HG03378 (cell line): ENCODE measurements at regions not wholly inside any gene's neighbourhood (a gene's known extent, or its start where the extent isn't known, plus 50 kb on each side); places are given as distances from the start of the nearest gene placed in this dataset.

Source experiments
- ATAC-seq: cut with Tn5 transposase; IDR thresholded peaks from one replicate; pipeline ENCODE4 v1.9.1; 2021; ENCODE audit warnings: mild to moderate bottlenecking, moderate library complexity; ENCODE audit not compliant: unreplicated experiment

DNA sequence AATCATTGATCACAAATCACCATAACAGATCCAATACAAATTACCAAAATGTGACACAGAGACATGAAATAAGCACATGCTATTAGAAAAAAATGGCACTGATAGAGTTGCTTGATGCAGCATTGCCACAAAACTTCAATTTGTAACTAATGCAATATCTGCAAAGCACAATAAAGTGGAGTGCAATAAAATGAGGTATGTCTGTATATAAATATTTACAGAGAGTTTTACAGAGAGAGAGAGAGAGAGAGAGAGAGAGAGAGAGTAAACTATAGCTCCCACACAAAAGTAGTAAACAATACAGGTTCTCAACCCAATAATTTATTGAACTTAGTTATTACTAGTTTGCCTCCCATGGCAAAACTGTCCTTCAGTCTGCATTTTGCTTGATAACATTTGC, 1807.0 kb downstream of the SUCLG1 start:
- ATAC-seq = no peak

DNA sequence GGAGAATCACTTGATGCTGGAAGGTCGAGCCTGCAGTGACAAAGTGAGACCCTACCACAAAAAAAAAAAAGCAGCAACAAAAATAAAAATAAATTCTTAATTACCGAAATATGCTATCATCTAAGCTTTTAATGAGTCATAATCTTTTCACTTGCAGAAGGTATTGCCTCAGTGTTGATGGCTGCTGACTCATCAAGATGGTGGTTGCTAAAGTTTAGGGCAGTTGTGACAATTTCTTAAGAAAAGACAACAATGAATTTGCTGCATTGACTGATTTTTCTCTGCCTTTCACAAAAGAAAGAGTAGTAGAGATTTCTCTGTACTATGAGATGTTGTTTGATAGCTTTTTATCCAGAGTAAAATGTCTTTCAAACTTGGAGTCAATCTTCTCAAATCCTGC, 1809.0 kb downstream of the SUCLG1 start:
- ATAC-seq = no peak

DNA sequence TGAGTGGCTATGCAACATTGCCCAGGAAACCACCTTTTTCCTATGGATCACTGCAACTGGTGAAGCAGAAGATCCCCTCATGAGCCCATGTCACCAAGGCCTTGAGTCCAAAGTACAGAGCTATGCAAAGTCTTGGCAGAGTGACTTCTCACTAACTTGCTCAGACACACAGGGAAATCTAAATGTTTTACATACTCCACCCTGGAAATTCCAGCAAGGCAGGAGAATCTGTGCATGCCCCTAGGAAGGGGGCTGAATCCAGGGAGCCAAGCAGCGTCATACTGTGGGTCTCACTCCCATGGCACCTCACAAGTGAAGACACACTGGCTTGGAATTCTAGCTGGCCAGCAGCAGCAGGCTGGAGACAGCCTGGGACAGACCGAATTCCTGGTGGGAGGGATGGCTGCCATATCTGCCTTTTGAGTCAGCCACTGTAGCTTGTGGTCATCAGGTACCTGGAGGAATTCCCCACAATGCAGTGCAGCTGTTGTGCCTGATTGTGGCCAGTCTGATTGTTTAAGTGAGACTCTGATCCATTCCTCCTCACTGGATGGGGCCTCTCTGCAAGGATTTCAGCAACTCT, 1817.4 kb downstream of the SUCLG1 start:
- no peak for ATAC-seq

DNA sequence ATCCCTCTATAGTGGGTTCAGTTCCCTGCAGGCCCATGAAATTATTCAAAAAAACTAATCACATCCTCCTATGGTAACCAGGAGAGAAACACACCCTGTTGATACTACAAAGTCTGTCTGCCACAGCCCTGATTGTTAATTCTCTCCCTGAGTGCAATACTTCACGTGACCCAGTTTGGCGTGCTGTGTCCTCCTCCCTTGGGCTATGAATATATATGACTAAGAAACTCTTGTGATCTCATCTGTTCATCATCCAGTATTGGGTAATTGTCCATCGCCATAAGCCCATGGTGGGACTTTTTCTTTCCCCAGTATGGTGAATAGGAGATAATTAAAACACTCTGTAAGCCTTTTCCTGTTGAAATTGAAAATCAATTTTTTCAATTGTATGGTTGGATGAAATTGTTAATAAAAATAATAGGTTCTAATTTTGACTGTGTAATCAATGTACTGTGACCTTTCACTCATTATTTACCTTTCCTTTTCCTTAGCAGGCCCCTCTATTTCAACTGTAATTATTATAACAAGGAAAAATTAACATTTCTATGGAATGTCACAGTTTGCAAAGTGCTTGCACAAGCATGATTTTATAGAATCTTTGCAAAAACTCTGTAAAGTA, 1822.6 kb downstream of the SUCLG1 start:
- no peak for ATAC-seq

DNA sequence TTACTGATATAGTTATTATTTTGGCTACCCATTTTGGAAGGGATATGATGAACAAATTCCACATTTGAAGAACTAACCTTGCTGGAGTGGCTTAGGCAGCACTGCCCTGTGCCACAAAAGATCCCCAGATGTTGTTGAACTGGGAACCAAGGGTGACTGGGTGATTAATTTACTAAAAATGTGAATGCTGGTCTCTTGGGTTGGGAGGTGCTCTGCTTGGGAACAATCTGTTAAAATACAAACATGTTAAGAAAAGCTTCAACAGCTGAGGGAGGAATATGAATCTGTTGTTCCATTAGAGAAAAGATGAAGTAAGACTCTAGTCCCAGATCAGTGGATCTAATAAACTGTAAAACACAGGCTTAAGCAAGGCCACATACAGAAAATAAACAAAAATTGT, 1860.1 kb downstream of the SUCLG1 start:
- no peak for ATAC-seq

DNA sequence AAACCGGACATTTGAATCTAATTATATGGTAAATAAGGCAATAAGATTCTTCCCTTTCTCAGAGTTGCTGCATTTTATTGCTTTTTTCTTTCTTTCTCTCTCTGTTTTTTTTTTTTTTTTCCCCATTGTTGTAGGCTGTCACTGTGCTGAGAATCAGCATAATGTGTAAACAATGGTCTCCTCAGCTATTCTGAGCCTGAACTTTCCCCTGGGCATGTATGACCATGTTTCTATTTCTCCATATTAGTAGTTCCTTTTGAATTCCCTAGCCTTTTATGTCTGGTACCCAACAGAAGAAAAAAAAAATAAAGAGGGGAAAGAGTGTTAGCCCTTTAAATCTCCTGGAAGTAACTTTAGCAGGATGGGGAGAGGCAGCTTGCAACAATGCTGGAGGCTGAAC, 1862.5 kb downstream of the SUCLG1 start:
- no peak for ATAC-seq

DNA sequence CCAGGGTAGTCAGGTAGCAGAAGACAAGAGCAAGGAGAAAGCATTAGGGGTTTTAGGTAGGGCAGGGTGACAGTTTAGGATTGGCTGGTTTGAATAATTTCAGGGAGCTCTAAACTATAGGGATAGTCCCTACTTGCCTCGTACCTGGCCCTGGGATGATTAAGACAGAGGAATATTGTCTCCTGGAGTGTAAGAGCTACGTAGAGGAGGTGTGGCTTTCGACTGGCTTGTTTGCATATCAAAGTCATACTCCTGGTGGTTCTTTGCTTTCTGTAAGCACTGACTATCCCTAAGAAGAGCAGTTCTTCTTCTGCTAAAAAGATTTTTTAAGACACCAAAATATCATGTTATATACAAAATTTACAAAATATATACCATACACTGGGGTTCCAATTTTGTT, 1867.4 kb downstream of the SUCLG1 start:
- no peak for ATAC-seq

DNA sequence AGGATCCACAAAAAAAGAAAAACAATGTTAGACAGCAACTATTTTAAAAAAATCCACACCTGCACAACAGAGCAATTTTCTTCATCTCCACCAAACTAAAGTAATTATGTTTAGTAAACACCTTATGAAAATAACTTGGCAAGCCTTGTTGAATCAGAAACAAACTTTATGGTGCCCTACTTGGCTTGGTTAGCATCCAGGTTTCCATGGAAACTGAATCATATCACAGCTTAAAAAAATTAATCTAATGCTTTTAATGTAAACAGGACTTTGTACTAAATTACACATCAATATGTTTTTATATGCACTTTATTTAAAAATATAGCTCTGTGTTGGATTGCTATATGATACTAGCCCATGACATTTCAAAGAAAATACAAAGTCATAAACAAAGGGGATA, 1882.4 kb downstream of the SUCLG1 start:
- no peak for ATAC-seq

DNA sequence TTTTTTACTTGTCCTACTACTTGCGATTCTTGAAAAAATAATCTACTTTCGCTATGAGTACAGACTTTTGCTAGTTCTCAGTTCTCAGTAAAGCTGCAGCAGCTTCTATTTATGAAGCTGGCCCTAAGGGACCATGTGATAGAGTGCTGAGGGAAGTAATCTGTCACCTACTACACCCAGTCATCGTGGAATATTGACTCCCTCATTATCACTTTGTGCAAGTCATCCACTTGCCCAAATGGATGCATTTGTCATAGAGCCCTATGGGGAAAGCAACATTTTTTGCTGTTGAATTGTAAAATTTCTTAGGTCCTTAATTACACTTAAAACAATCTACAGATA, 1919.8 kb downstream of the SUCLG1 start:
- ATAC-seq = no peak

DNA sequence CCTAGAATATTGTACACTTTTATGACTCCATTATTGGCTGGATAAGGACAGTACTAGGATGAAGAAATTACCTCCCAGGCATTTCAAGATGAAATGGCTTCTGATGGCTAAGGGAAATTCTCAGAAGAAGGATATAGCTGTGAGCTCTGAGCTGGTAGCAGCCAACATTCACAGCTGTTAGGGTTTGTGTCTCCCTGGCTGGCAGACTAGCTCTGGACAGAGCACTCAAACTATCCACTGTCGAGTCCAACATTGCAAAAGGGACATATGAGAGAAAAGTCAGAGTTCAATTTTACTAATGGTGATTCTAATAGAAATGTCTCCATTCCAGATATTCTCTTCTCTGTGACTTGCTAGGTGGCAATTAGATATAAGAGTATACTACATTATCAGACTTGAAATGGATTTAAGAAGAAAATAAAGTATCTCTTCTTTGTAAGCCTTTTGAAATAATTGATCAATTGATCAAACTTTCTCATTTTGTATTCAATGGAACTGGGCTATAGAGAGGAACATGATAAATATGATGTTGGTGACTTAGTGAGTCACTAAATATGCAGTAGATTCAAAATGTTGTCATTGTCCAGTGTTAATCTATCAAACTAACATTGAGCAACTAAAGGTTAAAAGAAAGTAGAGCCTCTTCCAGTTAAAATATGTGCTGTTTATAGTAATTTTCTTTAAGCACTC, 1920.3 kb downstream of the SUCLG1 start:
- no peak for ATAC-seq

DNA sequence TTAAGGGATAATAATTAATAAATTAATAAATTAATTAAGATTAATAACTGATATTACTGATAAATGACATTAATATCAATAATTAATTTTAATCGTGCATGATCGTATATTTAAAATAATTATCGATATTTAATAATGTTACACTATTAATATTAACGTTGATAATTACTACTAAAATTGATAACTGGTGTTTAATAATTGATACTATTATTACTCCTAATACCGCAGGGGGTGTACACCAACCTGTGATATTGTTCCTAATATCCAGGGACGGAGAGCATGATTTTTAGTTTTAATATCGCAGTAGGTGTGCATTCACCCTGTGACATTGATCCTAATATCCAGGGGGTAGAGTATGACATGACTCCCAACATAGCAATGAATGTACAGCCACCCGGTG, 1930.8 kb downstream of the SUCLG1 start:
- no peak for ATAC-seq

DNA sequence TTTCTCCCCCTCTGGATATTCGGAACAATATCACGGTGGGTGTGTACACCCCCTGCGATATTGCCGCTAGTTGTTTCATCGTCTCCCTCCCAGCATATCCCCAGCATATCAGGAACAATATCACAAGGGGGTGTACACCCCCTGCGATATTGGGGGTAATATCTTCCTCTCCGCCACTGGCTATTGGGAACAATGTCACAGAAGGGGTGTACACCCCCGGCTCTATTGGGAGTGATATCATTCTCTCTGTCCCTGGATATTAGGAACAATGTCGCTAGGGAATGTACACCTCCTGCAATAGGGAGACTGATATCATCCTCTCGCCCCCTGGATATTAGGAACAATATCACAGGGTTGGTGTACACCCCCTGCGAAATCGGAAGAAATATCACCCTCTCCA, 1932.0 kb downstream of the SUCLG1 start:
- no peak for ATAC-seq

DNA sequence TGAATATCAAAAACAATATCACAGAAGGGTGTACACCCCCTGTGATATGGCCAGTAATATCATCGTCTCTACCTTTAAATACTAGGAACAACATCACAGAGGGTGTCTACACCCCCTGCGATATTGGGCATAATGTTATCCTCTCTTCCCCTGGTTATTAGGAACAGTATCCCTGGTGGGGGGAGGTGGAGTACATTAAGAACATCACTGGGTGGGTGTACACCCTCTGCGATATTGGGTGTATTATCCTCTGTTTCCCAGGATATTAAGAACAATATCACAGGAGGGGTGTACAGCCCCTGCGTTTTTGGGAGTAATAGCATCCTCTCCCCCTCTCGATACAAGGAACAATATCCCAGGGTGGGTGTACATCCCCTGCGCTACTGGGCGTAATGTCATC, 1932.8 kb downstream of the SUCLG1 start:
- ATAC-seq = no peak

DNA sequence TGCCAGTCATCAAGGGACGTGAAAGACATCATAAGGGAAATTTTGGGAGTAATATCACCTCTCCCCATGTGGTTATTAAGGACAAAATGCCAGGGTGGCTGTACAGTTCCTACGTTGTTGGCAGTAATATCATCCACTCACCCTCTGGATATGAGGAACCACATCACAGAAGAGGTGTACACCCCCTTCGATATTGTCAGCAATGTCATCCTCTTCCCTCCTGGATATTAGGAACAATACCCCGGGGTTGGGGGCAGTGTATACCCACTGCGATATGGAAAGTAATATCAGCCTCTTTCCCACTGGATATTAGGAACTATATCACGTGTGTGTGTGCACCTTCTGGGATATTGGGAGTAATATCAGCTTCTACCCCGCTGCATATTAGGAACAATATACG, 1933.3 kb downstream of the SUCLG1 start:
- no peak for ATAC-seq

DNA sequence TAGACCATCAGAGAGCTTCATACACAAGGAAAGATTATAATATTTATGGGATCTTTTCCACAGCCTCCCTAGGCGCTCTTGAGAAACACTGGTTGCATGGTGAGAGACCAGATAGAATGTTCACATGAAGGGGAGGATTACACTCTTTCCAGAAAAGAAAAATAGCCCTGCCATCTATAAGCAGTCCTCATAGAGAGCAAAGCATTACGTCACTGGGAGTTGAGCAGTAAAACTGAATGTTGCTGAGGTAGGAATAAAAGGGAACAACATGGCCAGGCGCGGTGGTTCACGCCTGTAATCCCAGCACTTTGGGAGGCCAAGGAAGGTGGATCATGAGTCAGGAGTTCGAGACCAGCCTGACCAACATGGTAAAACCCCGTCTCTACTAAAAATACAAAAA, 1934.3 kb downstream of the SUCLG1 start:
- ATAC-seq = no peak

DNA sequence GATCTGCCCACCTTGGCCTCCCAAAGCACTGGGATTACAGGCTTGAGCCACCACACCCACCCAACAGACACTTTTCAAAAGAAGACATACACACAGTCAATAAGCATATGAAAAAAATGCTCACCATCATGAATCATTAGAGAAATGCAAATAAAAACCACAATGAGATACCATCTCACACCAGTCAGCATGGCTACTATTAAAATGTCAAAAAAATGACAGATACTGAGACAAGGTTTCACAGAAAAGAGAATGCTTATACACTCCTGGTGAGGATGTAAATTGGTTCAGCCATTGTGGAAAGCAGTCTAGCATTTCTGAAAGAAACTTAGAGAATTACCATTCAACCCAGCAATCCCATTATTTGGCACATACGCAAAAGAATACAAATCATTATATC, 1947.2 kb downstream of the SUCLG1 start:
- no peak for ATAC-seq

DNA sequence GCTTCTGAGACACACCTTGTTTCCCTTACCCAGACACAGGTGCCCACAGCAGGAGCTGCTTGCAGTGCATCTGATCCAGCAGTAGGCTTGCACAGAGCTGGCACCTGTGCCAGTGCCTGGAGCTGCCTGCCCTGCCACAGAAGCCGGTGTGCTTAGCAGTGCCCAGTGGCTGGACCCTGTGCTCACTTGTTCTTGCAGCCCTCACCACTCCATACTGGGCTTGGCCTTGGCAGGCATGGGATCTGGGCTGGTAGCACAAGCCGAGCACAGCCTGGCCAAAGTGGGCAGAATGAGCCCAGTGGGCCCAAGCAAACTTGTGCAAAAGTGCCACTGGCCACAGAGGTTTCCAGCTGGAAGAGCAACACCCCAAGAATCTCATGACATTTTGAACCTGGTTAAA, 1950.4 kb downstream of the SUCLG1 start:
- no peak for ATAC-seq

DNA sequence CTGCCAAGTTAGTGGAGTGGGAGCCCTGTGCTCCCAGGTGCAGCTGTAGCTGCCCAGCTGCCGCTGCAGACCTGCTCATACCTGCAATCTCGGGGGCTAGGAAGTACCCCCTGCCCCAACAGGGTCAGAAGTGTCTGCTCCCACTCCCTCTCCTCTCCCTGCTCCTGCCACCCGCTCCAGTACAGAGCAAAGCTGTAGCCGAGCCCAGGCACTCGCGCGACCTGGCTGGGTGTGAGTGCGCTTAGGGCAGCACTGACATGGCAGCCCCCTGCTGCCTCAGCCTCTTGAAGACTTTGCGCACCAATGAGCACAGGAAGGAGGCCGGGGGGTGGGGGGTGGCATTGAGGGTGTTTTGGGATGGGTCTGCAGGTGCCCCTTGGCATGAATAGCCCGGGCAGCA, 1951.4 kb downstream of the SUCLG1 start:
- ATAC-seq = no peak

DNA sequence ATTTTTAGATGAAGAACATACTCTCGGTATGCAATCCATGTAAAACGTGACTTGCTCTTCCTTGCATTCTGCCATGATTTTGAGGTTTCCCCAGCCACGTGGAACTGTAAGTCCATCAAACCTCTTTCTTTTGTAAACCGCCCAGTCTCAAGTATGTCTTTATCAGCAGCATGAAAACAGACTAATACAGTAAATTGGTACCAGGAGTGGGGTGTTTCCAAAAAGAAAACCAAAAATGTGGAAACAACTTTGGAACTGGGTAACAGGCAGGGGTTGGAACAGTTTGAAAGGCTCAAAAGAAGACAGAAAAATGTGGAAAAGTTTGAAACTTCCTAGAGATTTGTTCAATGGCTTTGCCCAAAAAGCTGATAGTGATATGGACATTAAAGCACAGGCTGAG, 1957.9 kb downstream of the SUCLG1 start:
- no peak for ATAC-seq

DNA sequence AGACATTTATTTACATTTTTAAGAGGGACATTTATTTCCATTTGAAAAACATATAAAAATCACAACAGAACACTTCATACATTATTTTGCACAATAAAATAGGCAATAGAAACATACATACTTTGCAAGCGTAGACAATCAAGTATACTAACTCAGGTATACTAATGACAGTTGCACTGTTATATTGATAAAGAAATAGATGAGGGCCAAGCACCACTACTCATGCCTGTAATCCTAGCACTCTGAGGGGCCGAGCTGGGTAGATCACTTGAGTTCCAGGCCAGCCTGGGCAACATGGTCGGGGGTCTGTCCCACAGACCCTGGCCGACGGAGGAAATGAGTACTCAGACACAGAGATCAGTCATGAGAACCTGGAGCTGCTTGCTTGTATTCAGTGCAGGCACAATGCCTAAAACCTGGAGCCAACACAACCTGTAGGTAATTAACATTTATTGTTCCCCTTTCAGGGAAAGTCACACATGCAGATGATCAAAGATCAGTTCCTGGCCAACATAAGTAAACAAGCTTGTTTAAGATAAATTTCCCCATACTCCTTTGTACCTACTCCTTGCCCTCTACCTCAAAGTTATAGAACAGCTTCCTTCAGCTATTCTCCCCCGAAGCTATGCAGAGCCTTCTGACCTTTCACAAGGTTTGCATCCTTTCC, 1960.2 kb downstream of the SUCLG1 start:
- ATAC-seq = no peak

DNA sequence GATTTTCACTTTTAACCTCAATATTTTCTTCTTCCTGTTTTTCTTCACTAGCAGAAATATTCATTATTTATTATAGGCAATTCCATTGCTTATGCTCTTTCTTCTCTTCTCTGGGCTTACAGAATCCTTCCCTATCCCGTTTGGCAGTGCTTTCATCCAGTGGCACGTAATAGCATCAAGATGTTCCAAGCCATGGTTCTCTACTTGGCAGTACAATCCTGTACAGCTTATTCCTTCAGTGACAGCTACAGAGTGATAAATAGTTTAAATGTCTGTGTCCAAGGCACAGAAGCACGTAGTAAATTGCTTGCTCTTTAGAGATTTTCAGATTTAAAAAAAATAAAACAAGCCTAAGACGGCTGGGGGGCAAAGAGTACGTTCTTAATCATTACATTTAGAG, 1964.3 kb downstream of the SUCLG1 start:
- no peak for ATAC-seq

DNA sequence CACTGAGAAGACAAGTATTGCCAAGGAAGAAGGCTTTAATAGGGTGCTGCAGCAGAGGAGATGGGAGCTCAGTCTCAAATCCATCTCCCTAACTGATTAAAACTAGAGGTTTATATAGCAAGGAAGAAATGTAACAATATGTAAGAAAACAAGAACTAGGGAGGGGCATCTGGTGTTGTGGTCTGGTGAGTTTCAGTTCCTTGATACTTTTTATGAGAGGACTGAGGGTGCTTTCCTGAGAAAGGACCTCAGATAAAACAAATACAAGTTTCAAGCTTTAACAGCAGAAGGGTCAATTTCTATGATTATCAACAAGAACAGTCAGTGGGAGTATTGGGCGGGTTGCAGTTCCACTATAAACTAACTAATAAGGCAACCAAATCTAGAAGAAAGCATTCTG, 1967.5 kb downstream of the SUCLG1 start:
- ATAC-seq = no peak
